H1 (cell line): ENCODE measurements at regions not wholly inside any gene's neighbourhood (a gene's known extent, or its start where the extent isn't known, plus 50 kb on each side); places are given as distances from the start of the nearest gene placed in this dataset.

ENCODE experiments used
- ATF3 ChIP-seq: IDR thresholded peaks from 2 replicates; pipeline ENCODE4 v1.6.1; 2011; ENCODE audit warnings: low read depth, mild to moderate bottlenecking, low read length; ENCODE audit not compliant: insufficient read depth
- EZH2 ChIP-seq: fragments of 200-600 bp; sonication (generic); IDR thresholded peaks from 2 replicates; pipeline ENCODE4 v1.7.1; 2012; ENCODE audit warnings: low read depth, mild to moderate bottlenecking, moderate library complexity, low read length, inconsistent platforms; ENCODE audit not compliant: severe bottlenecking
- SAP30 ChIP-seq: fragments of 300-600 bp; sonication (generic); IDR thresholded peaks from 2 replicates; pipeline ENCODE4 v1.7.1; 2012; ENCODE audit warnings: low read length, moderate library complexity, mild to moderate bottlenecking, inconsistent platforms; ENCODE audit not compliant: insufficient read depth, insufficient replicate concordance
- TBP ChIP-seq: IDR thresholded peaks from 2 replicates; pipeline ENCODE4 v1.6.1; 2011; ENCODE audit warnings: low read depth, low read length, improper control_type of control experiment

- TF ChIP-seq EZH2 (no peak), ATF3 (no peak), SAP30 (no peak), TBP (no peak)
Observed at GRCh38 chr5:168152660-168153059, 138.8 kb upstream of the WWC1 start (continued).
